ENCODE measurements at regions not wholly inside any gene's neighbourhood (a gene's known extent, or its start where the extent isn't known, plus 50 kb on each side); places are given as distances from the start of the nearest gene placed in this dataset.

- no peak for TF ChIP-seq PAX5 (IDR thresholded peaks at IDR 0.05; ENCODE audit: insufficient read depth, low read length, severe bottlenecking)
- TF ChIP-seq POLR2A (IDR thresholded peaks at IDR 0.05; ENCODE audit: low read depth, low read length): no peak
- no peak for TF ChIP-seq POLR2AphosphoS5 (IDR thresholded peaks at IDR 0.05; ENCODE audit: low read depth, low read length)
- TF ChIP-seq TAF1 (IDR thresholded peaks at IDR 0.05; ENCODE audit: low read depth, low read length): no peak
- no peak for TF ChIP-seq POU2F2 (IDR thresholded peaks at IDR 0.05; ENCODE audit: low read depth, low read length)
- TF ChIP-seq SPI1 (IDR thresholded peaks at IDR 0.05; ENCODE audit: low read depth, low read length): no peak
Observed at GRCh38 chr10:62635127-62635526, 169.4 kb upstream of the ADO start.

Measured in GM12891 (cell line).